Esophagus mucosa (tissue), 1 donor: ENCODE measurements at regions not wholly inside any gene's neighbourhood (a gene's known extent, or its start where the extent isn't known, plus 50 kb on each side); places are given as distances from the start of the nearest gene placed in this dataset.
A peak's percentile ranks its signal among the peaks of the same experiment; 100 is the strongest.

Experiments
- ATAC-seq: fragments of 200-7000 bp; cut with Tn5 transposase; one replicate; pipeline ENCODE4 v1.9.1; 2020
- donor health status: DM: yes; HTN: yes; CAD: no.

- no peak for ATAC-seq
These were observed 227.2 kb downstream of the BTG1 start for GRCh38 chr12:91918431-91918830.

DNA sequence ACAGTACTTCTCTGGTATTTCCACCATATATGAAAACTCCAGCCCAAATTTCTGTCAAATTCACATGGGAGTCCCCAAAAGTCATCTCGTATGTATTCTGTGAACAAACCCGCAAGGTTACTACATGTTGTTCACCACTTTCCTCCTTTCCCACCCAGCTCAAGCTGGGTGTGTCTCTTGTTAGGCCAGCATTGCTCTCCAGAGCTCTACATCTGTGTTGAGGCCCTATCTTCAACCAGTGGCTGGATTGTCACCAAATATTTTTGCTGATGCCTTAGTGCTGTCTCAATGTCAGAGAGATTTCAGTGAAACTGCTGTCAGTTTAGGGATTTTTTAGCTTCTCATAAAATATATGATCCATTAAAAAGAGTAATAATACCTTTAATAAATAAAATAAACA lies 230.9 kb downstream of the BTG1 start:
- ATAC-seq, result no peak

DNA sequence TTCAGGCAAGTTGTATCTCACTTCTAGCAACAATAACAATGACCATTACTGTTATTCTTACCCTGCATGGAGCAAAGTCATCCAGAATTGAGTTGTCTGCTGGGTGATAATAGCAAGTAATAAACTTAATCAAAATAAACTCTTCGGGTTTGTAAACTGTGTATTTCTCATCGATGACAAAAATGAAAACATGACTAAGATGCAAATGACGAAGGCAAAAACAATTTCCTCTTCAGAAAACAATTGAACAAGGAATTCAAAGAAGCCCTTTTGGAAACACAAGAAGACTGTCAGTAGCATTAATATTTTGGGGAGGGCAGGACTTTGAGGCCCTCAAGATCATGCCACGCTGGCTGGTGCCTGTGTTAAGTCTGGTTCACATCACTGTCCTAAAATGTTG lies 232.0 kb downstream of the BTG1 start:
- ATAC-seq, result no peak

- ATAC-seq, result no peak
These were observed 232.5 kb downstream of the BTG1 start for GRCh38 chr12:91913124-91913523.

DNA sequence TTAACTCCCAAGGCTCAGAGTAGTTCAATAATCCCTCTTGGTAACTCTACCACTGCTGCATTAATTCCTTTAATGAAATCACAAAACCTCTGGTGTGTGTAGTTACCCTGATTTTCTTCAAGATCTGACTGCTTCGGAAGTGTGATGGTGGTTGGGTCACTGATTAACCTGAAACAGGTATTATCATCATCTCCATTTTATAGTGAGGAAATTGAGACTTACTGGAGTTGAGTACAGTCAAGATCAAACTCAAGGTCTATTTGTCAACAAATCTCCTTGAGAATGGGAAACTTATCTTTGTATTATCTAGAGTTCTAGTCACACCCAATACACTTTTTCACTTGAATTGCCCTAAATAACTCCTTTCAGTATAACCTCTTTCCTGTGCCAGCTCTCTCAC lies 233.5 kb downstream of the BTG1 start:
- no peak for ATAC-seq

DNA sequence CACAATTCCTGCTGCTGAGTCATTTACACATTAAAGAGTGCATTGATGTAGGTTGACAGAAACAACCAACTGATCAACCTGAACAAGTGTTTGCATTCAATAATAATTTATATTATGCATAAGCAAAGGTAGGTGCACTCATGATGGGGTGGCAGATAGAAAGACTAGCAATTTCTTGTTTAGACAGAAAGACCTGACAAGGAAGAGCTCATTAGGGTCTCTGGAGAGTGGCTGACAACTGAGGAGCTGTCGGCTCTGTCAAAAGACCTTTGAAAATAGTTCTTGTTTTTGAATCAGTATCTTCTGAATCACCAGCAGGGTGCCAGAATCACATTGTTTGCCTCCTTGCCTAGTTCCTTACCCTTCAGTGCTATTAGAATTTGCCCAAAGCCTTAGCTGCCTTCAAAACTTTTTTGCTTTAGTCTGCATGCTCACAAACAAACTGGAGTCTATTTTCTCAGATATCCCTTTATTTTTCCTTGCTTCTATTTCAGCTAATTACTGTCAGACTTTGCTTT lies 234.7 kb downstream of the BTG1 start:
- no peak for ATAC-seq

- peak; percentile 53 for ATAC-seq
These were observed 242.6 kb downstream of the BTG1 start for GRCh38 chr12:91902860-91903683.

DNA sequence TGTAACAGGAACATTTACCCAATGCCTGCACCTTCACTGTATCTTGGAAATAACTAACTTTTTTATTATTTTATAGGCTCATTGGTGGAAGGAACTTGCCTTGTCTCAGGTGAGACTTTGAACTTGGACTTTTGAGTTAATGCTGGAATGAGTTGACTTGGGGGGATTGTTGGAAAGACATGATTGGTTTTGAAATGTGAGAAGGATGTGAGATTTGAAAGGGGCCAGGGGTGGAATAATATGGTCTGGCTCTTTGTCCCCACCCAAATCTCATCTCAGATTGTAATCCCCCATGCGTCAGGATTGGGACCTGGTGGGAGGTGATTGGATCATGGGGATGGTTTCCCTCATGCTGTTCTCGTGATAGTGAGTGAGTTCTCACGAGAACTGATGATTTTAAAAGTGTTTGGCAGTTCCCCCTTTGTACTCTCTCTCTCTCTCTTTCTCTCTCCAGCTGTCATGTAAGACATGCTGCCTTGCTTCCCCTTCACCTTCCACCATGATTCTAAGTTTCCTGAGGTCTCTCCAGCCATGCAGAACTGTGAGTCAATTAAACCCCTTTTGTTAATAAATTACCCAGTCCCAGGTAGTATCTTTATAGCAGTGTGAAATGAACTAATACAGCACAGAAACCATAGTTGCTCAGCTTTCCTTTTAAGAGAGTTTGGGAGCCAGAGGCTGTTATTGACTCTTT lies 244.1 kb downstream of the BTG1 start:
- ATAC-seq, result no peak

- ATAC-seq, result no peak
These were observed 244.7 kb downstream of the BTG1 start for GRCh38 chr12:91900971-91901370.

DNA sequence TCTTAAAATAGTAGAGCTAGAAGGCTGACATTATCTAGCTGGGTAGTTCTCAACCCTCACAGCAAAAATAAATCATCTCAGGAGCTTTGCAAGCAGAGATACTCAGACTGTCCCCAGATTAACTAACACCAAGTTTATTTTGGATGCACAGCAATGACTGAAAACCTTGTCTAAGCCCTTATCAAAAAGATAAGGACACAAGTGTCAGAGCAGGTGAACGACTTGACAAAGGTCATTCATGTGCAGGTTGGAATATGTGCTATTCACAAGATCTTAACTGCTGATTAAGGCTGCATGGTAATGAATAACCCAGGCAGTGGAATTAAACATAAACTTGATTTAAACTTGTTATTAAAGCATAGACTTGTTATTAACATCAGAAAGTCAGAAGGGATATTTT lies 246.6 kb downstream of the BTG1 start:
- ATAC-seq, result no peak

GRCh38 chr12:91897025-91897515 lies 248.6 kb downstream of the BTG1 start:
- no peak for ATAC-seq

DNA sequence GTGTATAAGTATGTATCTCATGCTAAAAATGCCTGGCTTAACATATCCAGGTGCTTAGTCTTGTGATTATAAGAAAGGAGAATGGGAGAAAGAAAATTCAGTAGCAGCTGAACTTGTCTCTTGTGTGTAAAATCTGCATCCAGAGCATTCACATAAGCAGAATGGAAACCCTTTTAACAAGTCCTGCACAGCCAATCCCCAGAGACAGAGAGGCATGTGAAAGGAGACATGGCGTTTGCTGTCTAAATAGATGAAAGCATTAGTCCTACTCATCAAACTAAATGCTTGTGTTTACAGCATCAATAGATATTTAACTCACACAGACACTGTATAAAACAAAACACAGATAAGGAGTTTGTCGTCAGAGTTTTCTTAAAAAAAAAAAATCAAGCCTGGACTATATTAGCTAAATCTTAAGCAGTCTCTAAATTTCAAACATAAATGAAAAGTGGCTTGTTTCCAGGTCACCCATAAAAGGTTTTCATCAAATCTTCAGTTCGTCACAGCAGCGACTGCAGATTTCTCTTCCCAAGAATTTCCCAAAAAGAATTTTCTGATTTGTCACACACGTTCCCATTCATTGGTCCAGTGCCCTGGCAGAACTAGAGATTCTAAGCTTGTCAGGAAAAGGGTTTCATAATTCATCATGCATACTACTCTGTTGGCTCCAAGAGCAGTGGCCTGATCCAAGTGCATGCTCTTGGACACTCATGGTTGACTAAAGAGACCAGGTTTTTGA lies 249.2 kb downstream of the BTG1 start:
- no peak for ATAC-seq

- no peak for ATAC-seq
These were observed 250.7 kb downstream of the BTG1 start for GRCh38 chr12:91894911-91895310.

- no peak for ATAC-seq
These were observed 252.2 kb downstream of the BTG1 start for GRCh38 chr12:91893476-91893875.

- ATAC-seq, result no peak
These were observed 253.4 kb downstream of the BTG1 start for GRCh38 chr12:91892081-91892855.

DNA sequence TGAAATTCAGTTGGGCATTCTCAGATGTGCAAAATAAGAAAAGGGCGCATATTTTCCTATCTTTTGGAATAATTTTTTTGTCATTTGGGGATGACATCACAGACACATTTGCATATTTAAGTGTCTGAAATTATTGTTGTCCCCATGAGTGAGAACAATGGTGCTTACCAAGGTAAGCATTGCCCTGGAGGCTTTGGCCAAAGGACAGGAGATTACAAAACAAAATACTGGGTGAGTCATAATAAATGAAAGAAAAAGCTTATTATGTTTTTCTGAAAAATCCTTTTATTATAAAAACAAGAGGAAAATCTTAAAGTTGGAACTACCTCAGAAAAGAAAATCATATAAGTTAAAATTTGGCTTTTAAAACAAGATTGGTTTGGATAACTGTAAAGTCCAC lies 254.9 kb downstream of the BTG1 start:
- ATAC-seq, result no peak

GRCh38 chr12:91889910-91890309 lies 255.7 kb downstream of the BTG1 start:
- ATAC-seq, result no peak

GRCh38 chr12:91889059-91889458 lies 256.6 kb downstream of the BTG1 start:
- ATAC-seq, result no peak

DNA sequence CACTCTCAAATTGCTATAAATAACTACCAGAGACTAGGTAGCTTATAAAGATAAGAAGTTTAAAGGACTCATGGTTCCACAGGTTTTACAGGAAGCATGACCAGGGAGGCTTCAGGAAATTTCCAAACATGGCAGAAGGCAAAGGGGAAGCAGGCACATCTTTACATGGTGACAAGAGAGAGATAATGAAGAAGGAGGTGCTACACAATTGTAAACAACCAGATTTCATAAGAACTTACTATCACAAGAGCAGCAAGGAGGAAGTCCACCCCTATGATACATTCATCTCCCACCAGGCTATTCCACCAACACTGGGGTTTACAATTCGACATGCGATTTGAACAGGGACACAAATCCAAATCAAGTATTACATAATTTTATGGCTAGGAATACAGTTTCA lies 257.7 kb downstream of the BTG1 start:
- ATAC-seq, result no peak

DNA sequence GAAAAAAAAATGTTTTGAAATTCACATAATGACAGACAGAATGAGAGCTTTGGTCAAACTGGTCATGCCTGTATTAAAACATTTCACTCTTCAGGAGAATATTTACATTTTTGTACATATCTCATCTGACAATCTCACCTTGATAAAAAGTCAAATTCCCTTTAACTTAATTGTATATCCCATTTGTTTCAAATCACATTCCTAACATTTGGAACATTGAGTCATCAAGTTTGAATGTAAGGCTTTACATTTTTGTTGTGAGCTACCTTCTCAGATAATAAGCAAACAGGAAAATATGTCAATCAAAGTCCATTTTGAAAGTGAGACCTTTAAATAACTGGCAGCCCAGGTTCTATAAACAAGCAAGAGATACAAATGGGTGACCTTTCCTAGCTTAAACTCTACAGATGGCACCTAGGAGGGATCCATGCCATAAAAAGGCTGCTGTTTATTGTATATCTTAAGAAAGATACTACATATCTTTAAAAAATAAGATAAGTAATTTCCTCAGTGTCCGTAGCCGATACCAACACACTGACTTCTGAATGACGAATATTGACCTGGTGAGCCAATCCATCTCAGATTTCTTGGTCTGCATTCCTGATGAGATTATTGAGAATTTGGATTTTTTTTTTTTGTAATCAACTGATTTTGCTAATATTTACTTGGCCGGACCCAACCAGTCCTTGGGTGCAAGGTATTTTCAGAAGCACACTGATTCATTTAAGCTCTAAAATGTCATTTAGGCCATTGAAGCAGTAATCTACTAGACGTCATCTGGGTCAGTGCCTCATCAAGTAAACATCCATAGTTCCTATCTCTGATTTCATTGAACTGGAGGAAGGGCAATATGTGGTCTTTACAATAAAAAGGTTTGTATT lies 259.6 kb downstream of the BTG1 start:
- ATAC-seq, result no peak

DNA sequence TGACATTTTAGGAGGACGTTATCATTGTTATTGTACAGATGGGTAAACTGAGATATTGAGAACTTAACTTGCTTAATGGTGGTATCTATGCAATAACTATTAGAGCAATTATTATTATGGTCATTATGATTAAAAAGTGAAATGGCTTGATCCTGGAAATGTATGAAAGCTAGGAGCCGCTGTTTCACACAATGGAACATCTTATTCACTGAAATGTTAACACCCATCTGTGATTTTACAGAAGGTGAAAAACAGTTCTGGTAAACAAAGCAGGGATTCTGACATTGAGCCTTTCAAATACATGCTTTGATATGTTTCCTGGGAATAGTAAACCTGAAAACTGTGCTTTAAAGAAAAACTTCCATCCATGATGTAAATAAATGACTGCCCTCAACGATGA lies 261.4 kb downstream of the BTG1 start:
- no peak for ATAC-seq
